WTC11 (cell line): ENCODE measurements at regions not wholly inside any gene's neighbourhood (a gene's known extent, or its start where the extent isn't known, plus 50 kb on each side); places are given as distances from the start of the nearest gene placed in this dataset.

Experiments used
- ATAC-seq: fragments of 200-7000 bp; cut with Tn5 transposase; 2 replicates; pipeline ENCODE4 v1.10.0; 2021; ENCODE audit warnings: mild to moderate bottlenecking, moderate library complexity
- CTCF ChIA-PET: fragments of 300-600 bp; sonication (Branson Sonifier 250); formaldehyde crosslinking; loops from one replicate; lab custom pipeline; 2021; ENCODE audit warnings: antibody characterized with exemption; lab: Charles Lee
- POLR2A ChIA-PET: fragments of 350-600 bp; sonication (Branson Sonifier 250); formaldehyde crosslinking; loops from one replicate; lab custom pipeline; 2021; ENCODE audit warnings: antibody characterized with exemption; lab: Charles Lee
- DNase-seq: peaks from one replicate; pipeline ENCODE4 v3.0.0; 2021; ENCODE audit warnings: low spot score
- H3K27ac Mint-ChIP-seq: 2 replicates; pipeline ENCODE4 v1.8.0; 2021; ENCODE audit warnings: mixed read lengths
- H3K27me3 Mint-ChIP-seq: 2 replicates; pipeline ENCODE4 v1.8.0; 2021; ENCODE audit warnings: low read depth, mild to moderate bottlenecking, moderate library complexity, mixed read lengths
- H3K36me3 Mint-ChIP-seq: 2 replicates; pipeline ENCODE4 v1.8.0; 2021; ENCODE audit warnings: mixed read lengths
- H3K4me1 Mint-ChIP-seq: 2 replicates; pipeline ENCODE4 v1.8.0; 2022; ENCODE audit warnings: mixed read lengths
- H3K4me3 Mint-ChIP-seq: 2 replicates; pipeline ENCODE4 v1.8.0; 2021; ENCODE audit warnings: mild to moderate bottlenecking, moderate library complexity, mixed read lengths
- H3K9me3 Mint-ChIP-seq: 2 replicates; pipeline ENCODE4 v1.8.0; 2021; ENCODE audit warnings: mixed read lengths
- ATF1 ChIP-seq: sonication (generic); formaldehyde crosslinking; IDR thresholded peaks from 2 replicates; pipeline ENCODE4 v1.8.1; 2023; ENCODE audit warnings: mild to moderate bottlenecking, moderate library complexity, missing genetic modification reagents
- CBFB ChIP-seq: sonication (generic); formaldehyde crosslinking; IDR thresholded peaks from 2 replicates; pipeline ENCODE4 v1.8.1; 2022; ENCODE audit warnings: mild to moderate bottlenecking, low read depth, missing genetic modification reagents
- FOXP1 ChIP-seq: sonication (generic); formaldehyde crosslinking; IDR thresholded peaks from 2 replicates; pipeline ENCODE4 v1.8.0; 2022; ENCODE audit warnings: missing genetic modification reagents, mild to moderate bottlenecking, moderate library complexity, borderline replicate concordance
- HMGA2 ChIP-seq: fragments of 250-450 bp; sonication (Bioruptor Pico); IDR thresholded peaks from 2 replicates; pipeline ENCODE4 v1.4.0; 2021; ENCODE audit warnings: mild to moderate bottlenecking, moderate library complexity
- NFATC4 ChIP-seq: fragments of 250-450 bp; sonication (Bioruptor Pico); IDR thresholded peaks from 2 replicates; pipeline ENCODE4 v1.9.0; 2021; ENCODE audit warnings: mild to moderate bottlenecking
- ZBTB21 ChIP-seq: sonication (generic); formaldehyde crosslinking; IDR thresholded peaks from 2 replicates; pipeline ENCODE4 v1.8.1; 2023; ENCODE audit warnings: mild to moderate bottlenecking, missing genetic modification reagents, borderline replicate concordance
- ZNF317 ChIP-seq: sonication (generic); formaldehyde crosslinking; IDR thresholded peaks from 2 replicates; pipeline ENCODE4 v1.8.1; 2023; ENCODE audit warnings: low read depth, mild to moderate bottlenecking, moderate library complexity, missing genetic modification reagents, borderline replicate concordance
- ZNF416 ChIP-seq: fragments of 250-450 bp; sonication (Bioruptor Pico); IDR thresholded peaks from 2 replicates; pipeline ENCODE4 v1.9.0; 2021; ENCODE audit warnings: mild to moderate bottlenecking, inconsistent platforms
- TF ChIP-seq, protein P1 (sequence below): fragments of 250-450 bp; sonication (Bioruptor Pico); conservative IDR thresholded peaks from 2 replicates; pipeline ENCODE4 v1.9.0; 2021; ENCODE audit warnings: mild to moderate bottlenecking
- TF ChIP-seq, protein P2 (sequence below): fragments of 200-600 bp; IDR thresholded peaks from 2 replicates; pipeline ENCODE4 v1.8.0; 2022; ENCODE audit warnings: antibody characterized with exemption
- TF ChIP-seq, protein P3 (sequence below): fragments of 250-450 bp; sonication (Bioruptor Pico); IDR thresholded peaks from 2 replicates; pipeline ENCODE4 v1.8.0; 2021; ENCODE audit warnings: mild to moderate bottlenecking
- TF ChIP-seq, protein P4 (sequence below): sonication (generic); formaldehyde crosslinking; IDR thresholded peaks from 2 replicates; pipeline ENCODE4 v1.8.0; 2022; ENCODE audit warnings: mild to moderate bottlenecking, missing genetic modification reagents
- TF ChIP-seq, protein P5 (sequence below): sonication (generic); formaldehyde crosslinking; IDR thresholded peaks from 2 replicates; pipeline ENCODE4 v1.8.1; 2022; ENCODE audit warnings: mild to moderate bottlenecking, missing genetic modification reagents, moderate library complexity, borderline replicate concordance
- TF ChIP-seq, protein P6 (sequence below): sonication (generic); formaldehyde crosslinking; IDR thresholded peaks from 2 replicates; pipeline ENCODE4 v1.8.0; 2023; ENCODE audit warnings: mild to moderate bottlenecking, missing genetic modification reagents
- TF ChIP-seq, protein P7 (sequence below): sonication (generic); formaldehyde crosslinking; IDR thresholded peaks from 2 replicates; pipeline ENCODE4 v1.8.1; 2022; ENCODE audit warnings: mild to moderate bottlenecking, moderate library complexity, missing genetic modification reagents
- TF ChIP-seq, protein P8 (sequence below): sonication (generic); formaldehyde crosslinking; IDR thresholded peaks from 2 replicates; pipeline ENCODE4 v1.8.0; 2023; ENCODE audit warnings: missing genetic modification reagents
- TF ChIP-seq, protein P9 (sequence below): sonication (generic); formaldehyde crosslinking; IDR thresholded peaks from 2 replicates; pipeline ENCODE4 v1.8.0; 2022; ENCODE audit warnings: missing genetic modification reagents
- TF ChIP-seq, protein P10 (sequence below): fragments of 250-450 bp; sonication (Bioruptor Pico); IDR thresholded peaks from 2 replicates; pipeline ENCODE4 v1.9.0; 2021; ENCODE audit warnings: moderate library complexity, mild to moderate bottlenecking, inconsistent platforms, borderline replicate concordance

DNA sequence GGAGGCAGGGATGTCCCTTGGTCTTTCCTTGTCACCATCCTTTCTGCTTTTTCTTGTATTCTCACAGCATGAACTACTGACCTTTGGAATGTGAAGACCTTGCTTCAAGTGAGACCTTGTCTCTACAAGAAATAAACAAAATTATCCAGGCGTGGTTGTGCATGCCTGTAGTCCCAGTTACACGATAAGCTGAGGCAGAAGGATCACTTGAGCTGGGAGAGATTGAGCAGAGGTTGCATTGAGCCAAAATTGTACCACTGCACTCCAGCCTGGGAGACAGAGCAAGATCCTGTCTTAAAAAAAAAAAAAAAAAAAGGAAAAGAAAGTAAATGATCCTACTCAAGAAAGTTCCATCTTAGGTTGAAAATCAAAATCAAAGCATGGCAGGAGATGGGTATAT, 173.7 kb downstream of the IRS1 start (continued):
- TF ChIP-seq, protein P1, sequence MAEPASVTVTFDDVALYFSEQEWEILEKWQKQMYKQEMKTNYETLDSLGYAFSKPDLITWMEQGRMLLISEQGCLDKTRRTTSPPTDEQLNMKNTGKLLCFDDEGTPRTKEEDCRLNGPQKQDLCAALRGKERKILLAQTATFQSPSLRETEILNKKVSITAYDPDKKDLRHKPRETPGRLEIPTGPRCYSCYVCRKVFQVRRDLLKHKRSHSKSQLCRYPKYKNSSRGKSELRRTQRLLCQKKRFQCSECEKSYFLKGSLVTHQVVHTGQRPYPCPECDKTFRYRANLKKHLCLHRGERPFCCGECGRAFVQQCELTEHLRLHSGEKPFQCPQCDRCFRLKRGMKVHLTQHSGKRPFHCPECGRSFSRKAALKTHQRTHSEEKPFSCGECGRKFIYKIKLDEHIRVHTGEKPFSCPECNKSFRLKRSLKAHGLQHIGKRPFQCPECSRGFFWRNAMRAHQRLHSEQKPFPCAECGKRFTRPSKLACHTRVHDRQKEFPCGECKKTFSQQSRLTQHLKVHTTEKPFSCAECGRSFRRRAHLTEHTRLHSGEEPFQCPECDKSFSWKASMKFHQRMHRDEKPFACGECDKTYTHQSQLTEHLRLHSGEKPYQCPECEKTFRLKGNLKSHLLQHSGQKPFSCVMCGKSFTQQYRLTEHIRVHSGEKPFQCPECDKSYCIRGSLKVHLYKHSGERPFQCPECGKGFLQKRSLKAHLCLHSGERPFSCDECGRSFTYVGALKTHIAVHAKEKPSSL (CRISPR knock-in tag) = no peak
- TF ChIP-seq, protein P2, sequence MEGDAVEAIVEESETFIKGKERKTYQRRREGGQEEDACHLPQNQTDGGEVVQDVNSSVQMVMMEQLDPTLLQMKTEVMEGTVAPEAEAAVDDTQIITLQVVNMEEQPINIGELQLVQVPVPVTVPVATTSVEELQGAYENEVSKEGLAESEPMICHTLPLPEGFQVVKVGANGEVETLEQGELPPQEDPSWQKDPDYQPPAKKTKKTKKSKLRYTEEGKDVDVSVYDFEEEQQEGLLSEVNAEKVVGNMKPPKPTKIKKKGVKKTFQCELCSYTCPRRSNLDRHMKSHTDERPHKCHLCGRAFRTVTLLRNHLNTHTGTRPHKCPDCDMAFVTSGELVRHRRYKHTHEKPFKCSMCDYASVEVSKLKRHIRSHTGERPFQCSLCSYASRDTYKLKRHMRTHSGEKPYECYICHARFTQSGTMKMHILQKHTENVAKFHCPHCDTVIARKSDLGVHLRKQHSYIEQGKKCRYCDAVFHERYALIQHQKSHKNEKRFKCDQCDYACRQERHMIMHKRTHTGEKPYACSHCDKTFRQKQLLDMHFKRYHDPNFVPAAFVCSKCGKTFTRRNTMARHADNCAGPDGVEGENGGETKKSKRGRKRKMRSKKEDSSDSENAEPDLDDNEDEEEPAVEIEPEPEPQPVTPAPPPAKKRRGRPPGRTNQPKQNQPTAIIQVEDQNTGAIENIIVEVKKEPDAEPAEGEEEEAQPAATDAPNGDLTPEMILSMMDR = no peak
- TF ChIP-seq, protein P3, sequence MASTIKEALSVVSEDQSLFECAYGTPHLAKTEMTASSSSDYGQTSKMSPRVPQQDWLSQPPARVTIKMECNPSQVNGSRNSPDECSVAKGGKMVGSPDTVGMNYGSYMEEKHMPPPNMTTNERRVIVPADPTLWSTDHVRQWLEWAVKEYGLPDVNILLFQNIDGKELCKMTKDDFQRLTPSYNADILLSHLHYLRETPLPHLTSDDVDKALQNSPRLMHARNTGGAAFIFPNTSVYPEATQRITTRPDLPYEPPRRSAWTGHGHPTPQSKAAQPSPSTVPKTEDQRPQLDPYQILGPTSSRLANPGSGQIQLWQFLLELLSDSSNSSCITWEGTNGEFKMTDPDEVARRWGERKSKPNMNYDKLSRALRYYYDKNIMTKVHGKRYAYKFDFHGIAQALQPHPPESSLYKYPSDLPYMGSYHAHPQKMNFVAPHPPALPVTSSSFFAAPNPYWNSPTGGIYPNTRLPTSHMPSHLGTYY (CRISPR knock-in tag) = no peak
- TF ChIP-seq, protein P4, sequence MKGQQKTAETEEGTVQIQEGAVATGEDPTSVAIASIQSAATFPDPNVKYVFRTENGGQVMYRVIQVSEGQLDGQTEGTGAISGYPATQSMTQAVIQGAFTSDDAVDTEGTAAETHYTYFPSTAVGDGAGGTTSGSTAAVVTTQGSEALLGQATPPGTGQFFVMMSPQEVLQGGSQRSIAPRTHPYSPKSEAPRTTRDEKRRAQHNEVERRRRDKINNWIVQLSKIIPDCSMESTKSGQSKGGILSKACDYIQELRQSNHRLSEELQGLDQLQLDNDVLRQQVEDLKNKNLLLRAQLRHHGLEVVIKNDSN (CRISPR knock-in tag) = no peak
- no peak for TF ChIP-seq ZBTB21 (CRISPR knock-in tag)

DNA sequence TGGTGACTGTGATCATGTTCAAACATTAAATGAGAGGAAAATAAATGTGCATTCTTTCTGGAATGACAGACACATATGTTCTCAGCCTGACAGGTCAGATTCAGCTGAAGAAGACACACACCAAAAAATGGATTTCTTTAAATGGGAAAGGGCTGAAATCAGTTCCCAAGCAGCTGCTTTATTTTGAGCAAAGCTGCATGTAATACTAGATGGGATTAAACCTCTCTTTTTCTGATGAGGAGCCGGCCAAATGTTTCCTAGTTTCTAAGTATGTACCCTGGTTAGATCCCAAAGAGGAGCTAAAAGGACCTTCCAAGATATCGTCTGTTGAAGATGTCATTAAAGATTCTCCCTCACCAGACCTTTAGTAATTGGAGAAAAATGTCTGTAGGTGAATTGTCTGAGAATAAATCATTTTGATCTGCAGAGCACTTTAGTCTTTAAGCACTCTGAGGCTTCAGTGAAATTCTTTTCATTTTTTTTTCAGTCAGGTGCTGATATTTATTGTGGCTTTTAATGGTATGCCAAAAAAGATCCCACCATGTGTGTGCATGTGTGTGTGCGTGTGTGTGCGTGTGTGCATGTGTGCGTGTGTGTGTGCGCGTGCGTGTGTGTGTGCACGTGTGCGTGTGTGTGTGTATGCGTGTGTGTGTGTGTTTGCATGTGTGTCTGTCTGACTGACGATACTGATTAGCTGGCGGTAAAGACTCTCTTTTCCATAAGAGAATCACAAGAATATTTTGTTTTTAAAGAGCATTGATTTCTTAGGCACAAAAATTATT, 175.8 kb downstream of the IRS1 start:
- ChIA-PET POLR2A (no interaction called here), CTCF (interaction anchor here (1.0 to 1.9 kb wide), 3 partner anchors 116 to 408 kb away, joined by 3 to 4 read pairs (median 4); no protein-coding TSS in a partner anchor)
- H3K4me1 Mint-ChIP-seq = no peaks in the 10 kb centered on the region
- H3K27me3 Mint-ChIP-seq = no peaks in the 10 kb centered on the region
- DNase-seq = no peak
- H3K27ac Mint-ChIP-seq = no peak overlapping the region
- no peak overlapping the region for H3K4me3 Mint-ChIP-seq
- peaks cover 8% of the 10 kb centered on the region; the same call in 1 of the 2 replicates for H3K9me3 Mint-ChIP-seq
- H3K36me3 Mint-ChIP-seq = no peaks in the 10 kb centered on the region
- ATAC-seq = no peak
- TF ChIP-seq, protein P5, sequence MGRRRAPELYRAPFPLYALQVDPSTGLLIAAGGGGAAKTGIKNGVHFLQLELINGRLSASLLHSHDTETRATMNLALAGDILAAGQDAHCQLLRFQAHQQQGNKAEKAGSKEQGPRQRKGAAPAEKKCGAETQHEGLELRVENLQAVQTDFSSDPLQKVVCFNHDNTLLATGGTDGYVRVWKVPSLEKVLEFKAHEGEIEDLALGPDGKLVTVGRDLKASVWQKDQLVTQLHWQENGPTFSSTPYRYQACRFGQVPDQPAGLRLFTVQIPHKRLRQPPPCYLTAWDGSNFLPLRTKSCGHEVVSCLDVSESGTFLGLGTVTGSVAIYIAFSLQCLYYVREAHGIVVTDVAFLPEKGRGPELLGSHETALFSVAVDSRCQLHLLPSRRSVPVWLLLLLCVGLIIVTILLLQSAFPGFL (CRISPR knock-in tag) = no peak
- TF ChIP-seq, protein P6, sequence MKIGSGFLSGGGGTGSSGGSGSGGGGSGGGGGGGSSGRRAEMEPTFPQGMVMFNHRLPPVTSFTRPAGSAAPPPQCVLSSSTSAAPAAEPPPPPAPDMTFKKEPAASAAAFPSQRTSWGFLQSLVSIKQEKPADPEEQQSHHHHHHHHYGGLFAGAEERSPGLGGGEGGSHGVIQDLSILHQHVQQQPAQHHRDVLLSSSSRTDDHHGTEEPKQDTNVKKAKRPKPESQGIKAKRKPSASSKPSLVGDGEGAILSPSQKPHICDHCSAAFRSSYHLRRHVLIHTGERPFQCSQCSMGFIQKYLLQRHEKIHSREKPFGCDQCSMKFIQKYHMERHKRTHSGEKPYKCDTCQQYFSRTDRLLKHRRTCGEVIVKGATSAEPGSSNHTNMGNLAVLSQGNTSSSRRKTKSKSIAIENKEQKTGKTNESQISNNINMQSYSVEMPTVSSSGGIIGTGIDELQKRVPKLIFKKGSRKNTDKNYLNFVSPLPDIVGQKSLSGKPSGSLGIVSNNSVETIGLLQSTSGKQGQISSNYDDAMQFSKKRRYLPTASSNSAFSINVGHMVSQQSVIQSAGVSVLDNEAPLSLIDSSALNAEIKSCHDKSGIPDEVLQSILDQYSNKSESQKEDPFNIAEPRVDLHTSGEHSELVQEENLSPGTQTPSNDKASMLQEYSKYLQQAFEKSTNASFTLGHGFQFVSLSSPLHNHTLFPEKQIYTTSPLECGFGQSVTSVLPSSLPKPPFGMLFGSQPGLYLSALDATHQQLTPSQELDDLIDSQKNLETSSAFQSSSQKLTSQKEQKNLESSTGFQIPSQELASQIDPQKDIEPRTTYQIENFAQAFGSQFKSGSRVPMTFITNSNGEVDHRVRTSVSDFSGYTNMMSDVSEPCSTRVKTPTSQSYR (CRISPR knock-in tag) = no peak
- TF ChIP-seq HMGA2 (CRISPR knock-in tag) (no peak), NFATC4 (CRISPR knock-in tag) (no peak), ZNF317 (CRISPR knock-in tag) (no peak), FOXP1 (CRISPR knock-in tag) (no peak), CBFB (CRISPR knock-in tag) (no peak), ATF1 (CRISPR knock-in tag) (no peak), ZNF416 (no peak)
- TF ChIP-seq, protein P7, sequence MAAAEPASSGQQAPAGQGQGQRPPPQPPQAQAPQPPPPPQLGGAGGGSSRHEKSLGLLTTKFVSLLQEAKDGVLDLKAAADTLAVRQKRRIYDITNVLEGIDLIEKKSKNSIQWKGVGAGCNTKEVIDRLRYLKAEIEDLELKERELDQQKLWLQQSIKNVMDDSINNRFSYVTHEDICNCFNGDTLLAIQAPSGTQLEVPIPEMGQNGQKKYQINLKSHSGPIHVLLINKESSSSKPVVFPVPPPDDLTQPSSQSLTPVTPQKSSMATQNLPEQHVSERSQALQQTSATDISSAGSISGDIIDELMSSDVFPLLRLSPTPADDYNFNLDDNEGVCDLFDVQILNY (CRISPR knock-in tag) = no peak
- TF ChIP-seq, protein P8, sequence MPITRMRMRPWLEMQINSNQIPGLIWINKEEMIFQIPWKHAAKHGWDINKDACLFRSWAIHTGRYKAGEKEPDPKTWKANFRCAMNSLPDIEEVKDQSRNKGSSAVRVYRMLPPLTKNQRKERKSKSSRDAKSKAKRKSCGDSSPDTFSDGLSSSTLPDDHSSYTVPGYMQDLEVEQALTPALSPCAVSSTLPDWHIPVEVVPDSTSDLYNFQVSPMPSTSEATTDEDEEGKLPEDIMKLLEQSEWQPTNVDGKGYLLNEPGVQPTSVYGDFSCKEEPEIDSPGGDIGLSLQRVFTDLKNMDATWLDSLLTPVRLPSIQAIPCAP (CRISPR knock-in tag) = no peak
- TF ChIP-seq, protein P9, sequence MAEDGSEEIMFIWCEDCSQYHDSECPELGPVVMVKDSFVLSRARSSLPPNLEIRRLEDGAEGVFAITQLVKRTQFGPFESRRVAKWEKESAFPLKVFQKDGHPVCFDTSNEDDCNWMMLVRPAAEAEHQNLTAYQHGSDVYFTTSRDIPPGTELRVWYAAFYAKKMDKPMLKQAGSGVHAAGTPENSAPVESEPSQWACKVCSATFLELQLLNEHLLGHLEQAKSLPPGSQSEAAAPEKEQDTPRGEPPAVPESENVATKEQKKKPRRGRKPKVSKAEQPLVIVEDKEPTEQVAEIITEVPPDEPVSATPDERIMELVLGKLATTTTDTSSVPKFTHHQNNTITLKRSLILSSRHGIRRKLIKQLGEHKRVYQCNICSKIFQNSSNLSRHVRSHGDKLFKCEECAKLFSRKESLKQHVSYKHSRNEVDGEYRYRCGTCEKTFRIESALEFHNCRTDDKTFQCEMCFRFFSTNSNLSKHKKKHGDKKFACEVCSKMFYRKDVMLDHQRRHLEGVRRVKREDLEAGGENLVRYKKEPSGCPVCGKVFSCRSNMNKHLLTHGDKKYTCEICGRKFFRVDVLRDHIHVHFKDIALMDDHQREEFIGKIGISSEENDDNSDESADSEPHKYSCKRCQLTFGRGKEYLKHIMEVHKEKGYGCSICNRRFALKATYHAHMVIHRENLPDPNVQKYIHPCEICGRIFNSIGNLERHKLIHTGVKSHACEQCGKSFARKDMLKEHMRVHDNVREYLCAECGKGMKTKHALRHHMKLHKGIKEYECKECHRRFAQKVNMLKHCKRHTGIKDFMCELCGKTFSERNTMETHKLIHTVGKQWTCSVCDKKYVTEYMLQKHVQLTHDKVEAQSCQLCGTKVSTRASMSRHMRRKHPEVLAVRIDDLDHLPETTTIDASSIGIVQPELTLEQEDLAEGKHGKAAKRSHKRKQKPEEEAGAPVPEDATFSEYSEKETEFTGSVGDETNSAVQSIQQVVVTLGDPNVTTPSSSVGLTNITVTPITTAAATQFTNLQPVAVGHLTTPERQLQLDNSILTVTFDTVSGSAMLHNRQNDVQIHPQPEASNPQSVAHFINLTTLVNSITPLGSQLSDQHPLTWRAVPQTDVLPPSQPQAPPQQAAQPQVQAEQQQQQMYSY (CRISPR knock-in tag) = no peak
- TF ChIP-seq, protein P10, sequence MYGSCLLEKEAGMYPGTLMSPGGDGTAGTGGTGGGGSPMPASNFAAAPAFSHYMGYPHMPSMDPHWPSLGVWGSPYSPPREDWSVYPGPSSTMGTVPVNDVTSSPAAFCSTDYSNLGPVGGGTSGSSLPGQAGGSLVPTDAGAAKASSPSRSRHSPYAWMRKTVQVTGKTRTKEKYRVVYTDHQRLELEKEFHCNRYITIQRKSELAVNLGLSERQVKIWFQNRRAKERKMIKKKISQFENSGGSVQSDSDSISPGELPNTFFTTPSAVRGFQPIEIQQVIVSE (CRISPR knock-in tag) = no peak
